NCI-H1092 (cell line): ENCODE measurements at regions not wholly inside any gene's neighbourhood (a gene's known extent, or its start where the extent isn't known, plus 50 kb on each side); places are given as distances from the start of the nearest gene placed in this dataset.

ENCODE experiments used
- DNase-seq: peaks from one replicate; lab custom pipeline; 2025; lab: John Stamatoyannopoulos, UW

GRCh38 chr11:42179216-42179615 is 719.8 kb upstream of the LRRC4C start:
- no peak for DNase-seq

GRCh38 chr11:42195289-42196013 is 736.0 kb upstream of the LRRC4C start:
- DNase-seq = no peak

GRCh38 chr11:42200311-42200710 is 740.9 kb upstream of the LRRC4C start:
- no peak for DNase-seq

DNA sequence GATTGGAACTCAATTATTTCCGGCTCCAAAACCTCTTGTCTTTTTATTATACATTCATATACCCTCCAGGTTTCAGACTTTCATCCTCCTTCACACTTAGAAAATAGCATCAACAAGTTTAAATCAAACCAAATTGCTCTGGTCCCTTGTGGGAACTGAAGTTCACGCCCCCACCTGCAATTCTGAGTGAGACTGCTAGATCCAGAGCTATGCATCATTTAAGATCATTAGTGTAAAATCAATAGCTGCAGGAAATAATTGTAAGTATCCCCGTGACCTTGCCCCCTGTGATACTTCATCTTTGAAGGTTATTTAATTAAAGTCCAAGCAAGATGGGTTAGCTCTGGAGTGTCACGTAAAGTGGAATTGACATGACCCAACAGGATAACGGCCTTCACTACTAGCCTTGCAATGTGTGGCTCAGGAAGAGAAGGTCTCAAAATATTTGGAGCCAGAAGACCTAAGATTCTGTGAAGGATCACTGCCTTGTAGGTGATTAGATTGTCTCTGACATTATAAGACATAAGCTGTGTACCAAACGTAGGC is 742.2 kb upstream of the LRRC4C start:
- no peak for DNase-seq

GRCh38 chr11:42205518-42205917 is 746.1 kb upstream of the LRRC4C start:
- DNase-seq = no peak

DNA sequence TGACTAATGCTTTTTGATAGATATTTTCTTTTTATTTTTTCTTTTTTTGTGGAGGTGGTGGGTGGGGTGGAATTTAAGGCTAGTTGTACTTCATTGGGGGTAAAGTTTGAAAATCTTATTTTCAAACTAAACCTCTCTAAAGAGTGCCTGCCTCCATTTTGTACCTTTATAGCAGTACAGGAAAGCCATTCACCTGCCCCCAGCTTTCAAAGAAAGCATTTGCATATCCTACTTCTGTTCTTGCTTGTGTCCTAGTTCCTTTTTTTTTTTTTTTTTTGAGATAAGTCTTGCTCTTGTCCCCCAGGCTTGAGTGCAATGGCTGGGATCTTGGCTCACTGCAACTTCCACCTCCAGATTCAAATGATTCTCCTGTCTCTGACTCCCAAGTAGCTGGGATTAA is 766.2 kb upstream of the LRRC4C start:
- DNase-seq = no peak

GRCh38 chr11:42232673-42233072 is 773.2 kb upstream of the LRRC4C start:
- no peak for DNase-seq

- DNase-seq = no peak
These were observed 775.0 kb upstream of the LRRC4C start for GRCh38 chr11:42234451-42234951.

GRCh38 chr11:42237701-42238235 is 778.3 kb upstream of the LRRC4C start:
- no peak for DNase-seq

DNA sequence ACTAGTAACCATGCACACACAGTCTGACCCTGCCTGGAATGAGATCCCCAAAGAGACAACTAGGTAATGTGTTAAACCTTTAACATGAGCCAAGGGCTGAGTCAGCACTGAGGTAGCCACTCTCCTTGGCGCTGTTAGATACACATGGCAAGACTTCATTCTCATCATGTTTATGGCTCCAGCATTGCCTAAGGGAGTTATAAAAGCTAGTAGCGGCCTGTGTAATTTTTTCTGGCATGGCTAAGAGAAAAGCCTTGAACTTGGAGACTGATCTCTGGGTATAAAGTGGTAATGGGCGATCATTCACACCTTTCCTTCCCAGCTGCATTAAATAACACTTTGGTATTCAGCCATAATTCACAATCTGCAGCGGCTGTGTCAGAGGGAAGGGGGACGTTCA is 779.7 kb upstream of the LRRC4C start:
- DNase-seq = no peak

- DNase-seq = no peak
These were observed 783.9 kb upstream of the LRRC4C start for GRCh38 chr11:42243385-42243784.

DNA sequence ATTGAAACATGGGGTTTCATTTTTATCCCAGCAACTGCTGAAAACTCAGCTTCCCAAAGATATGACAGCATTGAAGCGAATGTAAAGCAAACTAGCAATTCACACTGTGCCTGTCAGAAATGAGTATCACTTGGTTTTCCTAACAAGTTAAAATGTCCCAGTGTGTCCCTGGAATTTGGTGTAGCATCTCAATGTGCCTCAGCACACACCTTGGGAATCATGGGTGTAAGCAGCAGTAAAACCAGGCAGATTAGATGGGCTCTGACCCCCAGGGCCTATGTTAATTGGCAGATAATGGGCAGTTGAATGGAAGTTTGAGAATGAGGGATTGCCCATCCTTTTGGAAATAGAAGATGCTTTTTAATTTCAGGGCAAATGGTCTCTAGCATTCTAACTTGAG is 784.9 kb upstream of the LRRC4C start:
- DNase-seq = no peak

- no peak for DNase-seq
These were observed 789.9 kb upstream of the LRRC4C start for GRCh38 chr11:42249401-42249800.

GRCh38 chr11:42249956-42250355 is 790.5 kb upstream of the LRRC4C start:
- no peak for DNase-seq

- no peak for DNase-seq
These were observed 792.5 kb upstream of the LRRC4C start for GRCh38 chr11:42251984-42252383.

DNA sequence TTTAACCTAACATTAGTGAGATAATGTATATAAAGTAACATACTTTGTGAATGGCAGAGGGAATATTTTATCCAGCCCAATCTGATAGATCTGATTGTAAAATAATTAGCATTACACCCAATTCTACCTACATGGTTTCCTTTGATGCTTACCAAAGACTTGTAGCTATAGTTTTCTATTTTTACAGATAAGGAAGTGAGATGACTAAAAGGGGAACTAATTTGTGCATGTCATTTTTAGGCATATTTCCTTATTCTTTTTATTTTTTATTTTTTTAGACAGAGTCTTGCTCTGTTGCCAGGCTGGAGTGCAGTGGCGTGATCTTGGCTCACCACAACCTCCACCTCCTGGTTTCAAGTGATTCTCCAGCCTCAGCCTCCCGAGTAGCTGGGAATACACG is 793.7 kb upstream of the LRRC4C start:
- no peak for DNase-seq

- DNase-seq = no peak
These were observed 796.5 kb upstream of the LRRC4C start for GRCh38 chr11:42255906-42256305.

- DNase-seq = no peak
These were observed 798.1 kb upstream of the LRRC4C start for GRCh38 chr11:42257534-42257933.

DNA sequence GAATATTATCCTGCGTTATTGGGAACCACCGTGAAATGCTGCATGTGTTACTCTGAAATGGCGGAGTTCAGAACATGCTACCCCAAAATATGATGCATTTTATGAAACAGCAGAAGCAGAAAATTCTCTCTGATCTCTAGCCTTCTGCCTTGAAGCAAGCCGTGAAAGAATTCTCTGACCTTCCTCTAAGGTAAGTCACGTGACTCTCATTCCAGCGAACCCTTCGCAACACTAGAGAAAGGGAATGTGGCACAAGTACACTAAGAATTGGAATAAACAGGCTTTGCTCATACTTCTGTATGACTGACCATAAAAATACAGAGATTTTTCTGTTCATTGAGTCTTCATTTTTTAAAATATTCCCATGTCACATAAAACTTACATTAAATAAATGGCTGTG is 805.6 kb upstream of the LRRC4C start:
- no peak for DNase-seq

- no peak for DNase-seq
These were observed 811.9 kb upstream of the LRRC4C start for GRCh38 chr11:42271306-42271705.

DNA sequence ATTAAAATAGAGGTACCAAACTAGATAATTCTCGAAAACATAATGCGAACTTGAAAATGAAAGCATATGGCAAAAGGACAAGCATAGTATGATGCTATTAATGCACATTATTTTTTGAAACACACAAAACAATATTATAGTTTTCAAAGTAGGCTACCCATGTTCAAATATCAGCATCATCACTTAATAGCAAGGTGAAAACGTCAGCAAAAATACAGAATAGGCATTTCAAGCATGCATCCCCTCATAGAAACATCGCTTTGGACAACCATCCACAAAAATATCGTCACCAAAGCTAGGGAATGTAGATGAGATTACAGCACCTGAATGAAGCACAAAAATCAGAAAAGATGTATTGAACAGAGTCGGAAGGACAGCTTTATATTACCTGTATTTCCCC is 814.5 kb upstream of the LRRC4C start:
- no peak for DNase-seq

DNA sequence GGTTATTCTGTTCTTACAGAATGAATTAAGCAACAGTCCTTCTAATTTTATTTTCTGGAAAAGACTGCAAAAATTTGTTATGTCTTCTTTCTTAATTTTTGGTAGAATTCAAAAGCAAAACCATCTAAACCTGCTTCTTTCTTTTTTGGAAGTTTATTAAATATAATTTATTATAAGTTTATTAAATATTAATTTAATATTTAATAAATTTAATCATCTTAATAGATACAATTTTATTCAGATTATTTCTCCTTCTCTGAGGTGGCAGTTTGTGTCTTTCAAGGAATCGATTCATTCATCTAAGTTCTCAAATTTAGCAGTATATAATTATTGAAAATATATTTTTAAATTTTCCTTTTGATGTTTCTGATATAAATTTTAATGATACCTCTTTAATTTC is 837.5 kb upstream of the LRRC4C start:
- no peak for DNase-seq

- DNase-seq = no peak
These were observed 840.3 kb upstream of the LRRC4C start for GRCh38 chr11:42299780-42300179.

GRCh38 chr11:42301777-42302176 is 842.3 kb upstream of the LRRC4C start:
- no peak for DNase-seq
